HG02981 (cell line): ENCODE measurements at regions not wholly inside any gene's neighbourhood (a gene's known extent, or its start where the extent isn't known, plus 50 kb on each side); places are given as distances from the start of the nearest gene placed in this dataset.

Experiments used
- ATAC-seq: cut with Tn5 transposase; IDR thresholded peaks from one replicate; pipeline ENCODE4 v1.9.1; 2021; ENCODE audit warnings: mild to moderate bottlenecking, moderate library complexity; ENCODE audit not compliant: unreplicated experiment

GRCh38 chr2:120912101-120912985 is 176.7 kb downstream of the GLI2 start:
- no peak for ATAC-seq

- no peak for ATAC-seq
Observed at GRCh38 chr2:120913972-120914838, 178.5 kb downstream of the GLI2 start.

DNA sequence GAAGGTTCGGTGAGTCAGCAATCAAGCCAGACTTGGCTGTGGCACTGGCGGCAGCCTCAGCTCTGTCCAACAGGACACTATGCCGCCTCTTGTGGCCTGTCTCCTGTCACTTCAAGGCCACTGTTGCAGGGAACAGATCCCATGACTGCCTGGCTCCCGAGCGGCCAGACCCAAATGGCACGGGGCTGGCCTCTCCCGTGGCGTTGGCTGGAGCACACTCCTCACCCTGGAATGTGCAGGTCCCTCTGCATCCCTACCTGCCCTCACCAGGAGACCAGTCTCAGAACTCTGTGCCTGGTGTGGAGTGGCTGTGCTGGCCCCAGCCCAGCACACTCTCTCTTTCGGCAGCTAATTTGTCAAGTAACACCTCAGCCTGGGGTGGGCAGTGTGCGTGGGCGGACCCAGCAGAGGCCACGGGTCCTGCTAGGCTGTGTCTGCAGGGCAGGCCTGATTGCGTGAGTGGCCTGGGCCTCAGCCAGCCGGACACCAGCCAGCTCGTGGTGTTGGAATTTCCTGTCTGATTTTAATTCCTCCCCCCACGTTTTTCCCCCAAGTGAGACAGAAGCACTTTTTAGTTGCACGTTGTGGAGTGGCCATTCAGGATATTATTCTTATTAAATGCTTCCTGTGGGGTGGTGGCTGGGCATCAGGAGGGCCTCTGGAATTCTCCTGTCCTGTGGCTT is 179.3 kb downstream of the GLI2 start:
- no peak for ATAC-seq

DNA sequence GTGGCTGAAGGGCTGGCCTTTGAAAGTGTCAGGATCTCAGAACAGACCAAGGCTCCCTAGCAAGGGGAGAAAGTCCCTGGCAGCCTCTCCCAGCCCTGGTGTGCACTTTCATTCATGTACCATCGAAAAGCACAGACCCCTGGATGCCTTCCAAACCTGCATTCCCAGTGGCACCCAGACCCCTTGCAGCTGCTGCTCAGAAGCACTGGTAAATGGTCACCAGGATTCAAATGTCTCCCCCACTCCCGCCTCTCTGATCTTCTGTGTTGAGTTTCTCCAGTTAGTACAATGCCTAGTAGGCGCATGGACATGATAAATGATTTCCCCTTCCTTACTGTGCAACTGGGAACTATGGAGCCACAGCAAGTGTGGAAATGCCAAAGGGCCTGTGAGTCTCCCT is 180.0 kb downstream of the GLI2 start:
- ATAC-seq: no peak

- no peak for ATAC-seq
Observed at GRCh38 chr2:120916446-120916845, 180.8 kb downstream of the GLI2 start.

GRCh38 chr2:120917886-120918285 is 182.2 kb downstream of the GLI2 start:
- ATAC-seq: no peak

DNA sequence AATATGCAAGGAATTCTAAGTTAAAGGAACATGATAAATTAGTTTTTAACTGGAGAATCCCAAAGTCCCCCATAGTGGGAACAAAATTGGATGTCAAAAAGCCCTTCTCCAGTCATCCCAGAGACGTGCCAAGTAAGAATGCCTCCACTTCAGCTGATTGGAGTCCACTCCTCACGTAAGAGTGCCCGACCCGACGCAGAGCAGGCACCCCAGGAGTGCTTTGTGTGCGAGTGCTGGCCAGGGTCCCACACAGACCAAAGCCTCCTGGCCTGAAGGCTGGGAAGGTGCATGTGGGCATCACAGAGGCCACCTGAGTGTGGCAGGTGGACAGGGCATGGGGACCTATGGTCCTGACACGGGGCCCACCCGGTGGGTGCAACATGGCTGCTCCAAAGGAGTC is 183.5 kb downstream of the GLI2 start:
- ATAC-seq: no peak

DNA sequence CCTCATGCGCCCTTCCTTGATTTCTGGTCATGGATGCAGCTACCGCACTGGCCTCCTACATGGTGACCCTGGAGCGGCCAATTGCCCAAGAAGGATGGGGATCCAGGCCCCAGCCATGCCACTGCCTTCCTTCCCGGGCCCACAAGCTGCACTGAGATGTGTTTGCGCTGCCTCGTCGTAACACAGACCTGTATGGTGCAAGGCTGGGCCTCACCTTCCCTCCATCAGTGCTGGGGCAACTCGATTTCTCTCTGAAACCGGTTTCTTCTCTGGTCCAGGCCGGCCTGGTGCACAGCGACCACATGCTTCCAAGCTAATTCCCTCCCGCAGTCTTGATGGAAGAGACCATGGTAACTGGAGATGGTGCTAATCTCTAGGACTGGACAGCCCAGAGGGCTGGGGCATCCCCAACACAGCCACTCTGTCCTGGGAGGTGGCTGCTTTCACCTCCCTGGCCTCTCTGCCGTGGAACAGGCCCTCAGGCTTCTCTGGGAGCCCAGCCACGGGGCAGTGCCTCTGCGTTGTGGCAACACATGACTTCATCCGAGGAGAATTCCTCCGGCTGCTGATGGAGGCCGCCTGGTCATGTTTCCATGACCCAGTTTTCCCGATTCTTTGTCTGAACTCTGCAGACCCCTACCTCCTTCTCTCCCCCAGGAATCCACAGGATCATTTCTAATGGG is 184.2 kb downstream of the GLI2 start:
- ATAC-seq: no peak

DNA sequence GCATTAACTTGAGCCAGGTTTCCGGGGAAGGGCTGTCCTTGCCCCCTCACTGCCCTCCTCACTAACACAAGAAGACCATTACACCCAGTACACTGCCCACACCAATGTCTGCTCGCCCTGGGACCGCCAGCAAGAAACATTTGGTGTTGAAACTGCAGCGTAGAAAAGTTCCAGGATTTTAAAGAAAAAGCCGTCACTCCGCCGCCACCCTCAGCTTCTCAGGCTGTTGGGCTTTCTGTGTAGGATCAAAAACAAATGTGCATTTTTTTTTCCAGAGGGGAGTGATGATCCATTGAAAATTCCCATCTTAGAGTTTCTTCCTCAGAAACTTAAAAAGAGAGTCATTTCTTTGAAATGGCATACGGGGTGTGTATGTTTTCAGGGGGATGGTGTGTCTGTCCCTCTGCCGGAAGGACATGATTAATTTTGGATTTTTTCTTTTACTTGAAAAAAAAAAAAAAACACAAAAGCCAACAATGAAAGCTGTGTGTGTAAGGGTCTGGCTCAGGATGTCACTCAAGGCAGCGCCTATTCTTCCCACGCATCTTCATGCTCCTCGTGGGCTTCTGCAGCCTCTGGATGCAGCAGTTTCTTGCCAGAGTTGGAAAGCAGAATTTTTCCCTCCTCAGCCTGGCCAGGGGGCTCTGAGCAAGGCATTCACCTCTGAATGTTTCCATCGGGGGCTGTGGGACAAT is 184.9 kb downstream of the GLI2 start:
- no peak for ATAC-seq

GRCh38 chr2:120921457-120921856 is 185.8 kb downstream of the GLI2 start:
- ATAC-seq: no peak

DNA sequence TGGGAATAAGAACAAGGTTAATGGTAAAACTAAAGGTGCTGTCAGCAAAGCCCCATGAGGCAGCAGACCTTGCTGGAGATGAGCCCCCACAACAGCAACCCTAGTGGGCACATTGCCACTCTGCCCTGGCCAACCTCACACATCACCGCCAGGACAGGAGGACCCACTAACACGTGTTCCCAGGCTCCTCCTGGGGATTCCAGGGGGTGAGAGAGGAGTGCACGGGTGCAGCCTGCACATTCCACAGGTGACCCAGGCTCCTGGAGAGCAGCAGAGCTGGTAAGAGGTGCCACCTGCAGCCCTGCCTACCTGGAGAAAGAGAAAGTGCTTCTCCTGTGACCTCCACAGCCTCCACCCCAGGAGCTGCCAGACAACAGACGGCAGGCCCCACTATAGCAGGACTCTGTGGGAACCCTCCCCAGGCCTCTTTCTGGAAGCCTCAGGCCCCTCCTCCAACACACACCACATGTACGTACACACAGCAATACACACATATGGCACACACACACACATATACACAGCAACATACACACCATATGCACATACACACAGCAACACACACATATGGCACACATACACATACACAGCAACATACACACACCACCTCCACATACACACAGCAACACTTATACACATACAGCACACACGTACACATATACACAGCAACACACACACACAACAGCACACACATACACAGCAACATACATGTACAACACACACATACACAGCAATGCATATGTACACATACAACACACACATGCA is 187.1 kb downstream of the GLI2 start:
- no peak for ATAC-seq

DNA sequence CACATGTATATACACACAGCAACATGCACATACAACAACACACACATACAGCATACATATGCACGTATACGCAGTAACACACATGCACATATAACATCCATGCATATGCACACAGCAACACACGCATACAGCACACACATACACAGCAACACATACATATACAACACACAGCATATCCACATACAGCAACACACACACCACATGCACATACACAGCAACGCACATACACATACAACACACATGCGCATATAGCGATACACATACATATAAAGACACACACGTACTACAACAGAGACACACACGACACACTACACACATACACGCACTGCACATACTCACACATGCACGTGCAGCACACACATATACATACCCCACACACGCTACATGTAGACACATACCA is 187.8 kb downstream of the GLI2 start:
- ATAC-seq: no peak

- ATAC-seq: no peak
Observed at GRCh38 chr2:120924924-120925323, 189.3 kb downstream of the GLI2 start.

- ATAC-seq: no peak
Observed at GRCh38 chr2:120926463-120927264, 191.0 kb downstream of the GLI2 start.

DNA sequence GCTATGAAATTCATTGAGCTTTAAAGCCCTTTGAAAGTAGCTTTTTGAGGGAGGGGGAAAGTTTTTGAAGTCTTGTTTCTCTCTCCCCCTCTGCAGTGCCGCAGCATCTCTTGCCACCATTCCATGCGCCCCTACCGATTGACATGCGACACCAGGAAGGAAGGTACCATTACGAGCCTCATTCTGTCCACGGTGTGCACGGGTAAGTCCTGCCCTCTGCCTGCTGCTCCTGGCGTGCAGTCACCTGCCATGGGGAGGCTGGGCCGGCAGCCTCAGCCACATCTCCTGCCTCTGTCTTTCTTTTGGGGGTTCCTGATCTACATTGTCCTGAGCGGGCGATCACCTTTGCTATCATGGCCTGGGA is 191.6 kb downstream of the GLI2 start:
- no peak for ATAC-seq

- no peak for ATAC-seq
Observed at GRCh38 chr2:120929829-120930228, 194.2 kb downstream of the GLI2 start.

- ATAC-seq: no peak
Observed at GRCh38 chr2:120930236-120930635, 194.6 kb downstream of the GLI2 start.

DNA sequence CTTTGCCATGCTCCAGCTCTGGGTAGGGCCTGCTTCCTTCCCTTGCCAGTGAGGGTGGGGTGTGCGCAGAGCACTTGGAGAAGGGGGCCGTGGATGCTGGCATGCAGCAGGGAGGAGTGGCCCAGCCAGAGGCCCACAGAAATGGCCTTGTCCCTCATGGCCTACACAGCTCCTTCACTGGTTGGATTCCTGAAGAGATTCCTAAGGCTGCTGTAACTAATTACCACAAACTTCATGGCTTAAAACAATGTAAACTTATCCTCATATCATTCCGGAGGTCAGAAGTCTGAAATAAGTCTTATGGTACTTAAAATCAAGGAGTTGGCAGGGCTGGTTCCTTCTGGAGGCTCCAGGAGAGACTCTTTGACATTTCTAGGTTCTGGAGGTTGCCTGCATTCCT is 195.2 kb downstream of the GLI2 start:
- ATAC-seq: no peak

DNA sequence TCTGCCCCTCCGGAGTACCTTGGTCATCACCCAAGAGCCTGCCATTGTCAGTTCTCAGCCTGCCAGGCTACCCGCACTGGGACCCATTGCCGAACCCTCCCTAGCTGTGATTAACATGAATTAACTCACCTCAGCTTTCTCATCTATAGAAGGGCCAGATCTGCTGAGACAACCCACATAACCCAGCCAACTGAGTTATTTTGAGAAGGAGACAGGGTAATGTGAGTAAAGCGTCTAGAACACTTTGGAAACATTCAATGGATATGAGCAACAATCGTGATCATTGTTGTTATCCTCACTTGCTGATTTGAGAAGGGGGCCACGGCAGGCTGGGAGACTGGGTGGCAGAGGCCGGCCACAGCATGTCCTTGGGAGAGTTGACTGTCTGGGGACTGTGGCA is 196.8 kb downstream of the GLI2 start:
- ATAC-seq: no peak
